Colonic mucosa (tissue), 4 donors: ENCODE measurements at regions not wholly inside any gene's neighbourhood (a gene's known extent, or its start where the extent isn't known, plus 50 kb on each side); places are given as distances from the start of the nearest gene placed in this dataset.

Source experiments
- DNase-seq: peaks from one replicate; pipeline ENCODE4 v3.0.0-alpha.2; 2020
- H3K27ac ChIP-seq: fragments of 200-600 bp; one replicate; pipeline ENCODE4 v1.8.0; 2021
- H3K27me3 ChIP-seq: fragments of 200-600 bp; one replicate; pipeline ENCODE4 v1.8.0; 2021
- H3K36me3 ChIP-seq: fragments of 200-600 bp; one replicate; pipeline ENCODE4 v1.8.0; 2021
- H3K4me1 ChIP-seq: fragments of 200-600 bp; one replicate; pipeline ENCODE4 v1.8.0; 2021; ENCODE audit warnings: mild to moderate bottlenecking
- H3K4me3 ChIP-seq: fragments of 200-600 bp; one replicate; pipeline ENCODE4 v1.8.0; 2021
- H3K9ac ChIP-seq, 2 donors: one replicate each; pipeline ENCODE4 v1.7.0; 2013; ENCODE audit warnings: control low read depth in 2 of 2, low read depth in 2 of 2, low read length in 2 of 2
- H3K9me3 ChIP-seq: fragments of 200-600 bp; one replicate; pipeline ENCODE4 v1.8.0; 2021
- intact Hi-C: fragments of 100-400 bp; cut with DNase I; formaldehyde crosslinking; loops from one replicate; pipeline ENCODE4 v1.14.1; 2022
- TF ChIP-seq, protein P1 (sequence below): fragments of 200-600 bp; IDR thresholded peaks from one replicate; pipeline ENCODE4 v1.8.0; 2022; ENCODE audit warnings: antibody characterized with exemption, mild to moderate bottlenecking
- donor health status: healthy.
- donor health status: DM: no; HTN: no; CAD: no.
- donor health status: DM: no; HTN: no; CAD: no.

DNA sequence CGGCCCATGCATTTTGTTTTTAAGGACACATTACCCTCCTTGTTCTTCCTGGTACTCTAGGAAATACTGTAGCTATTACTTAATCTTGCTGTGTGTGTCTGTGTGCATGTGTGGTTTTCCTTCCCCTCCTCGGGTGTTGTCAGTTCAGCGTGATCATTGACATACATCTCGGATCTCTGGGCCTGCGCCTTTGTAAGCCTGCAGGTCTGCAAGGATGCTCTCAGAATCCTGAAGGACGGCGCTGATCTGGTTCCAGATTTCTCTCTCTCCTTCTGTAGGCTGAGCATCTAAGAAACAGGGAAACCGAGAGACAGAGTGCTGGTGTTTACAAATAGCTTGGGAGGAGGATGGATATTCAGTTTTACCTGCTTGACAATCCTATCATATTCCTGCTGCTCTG is 100.2 kb downstream of the CYRIA start:
- DNase-seq, result no peak
- intact Hi-C loops, result no loop called here
- TF ChIP-seq, protein P1, sequence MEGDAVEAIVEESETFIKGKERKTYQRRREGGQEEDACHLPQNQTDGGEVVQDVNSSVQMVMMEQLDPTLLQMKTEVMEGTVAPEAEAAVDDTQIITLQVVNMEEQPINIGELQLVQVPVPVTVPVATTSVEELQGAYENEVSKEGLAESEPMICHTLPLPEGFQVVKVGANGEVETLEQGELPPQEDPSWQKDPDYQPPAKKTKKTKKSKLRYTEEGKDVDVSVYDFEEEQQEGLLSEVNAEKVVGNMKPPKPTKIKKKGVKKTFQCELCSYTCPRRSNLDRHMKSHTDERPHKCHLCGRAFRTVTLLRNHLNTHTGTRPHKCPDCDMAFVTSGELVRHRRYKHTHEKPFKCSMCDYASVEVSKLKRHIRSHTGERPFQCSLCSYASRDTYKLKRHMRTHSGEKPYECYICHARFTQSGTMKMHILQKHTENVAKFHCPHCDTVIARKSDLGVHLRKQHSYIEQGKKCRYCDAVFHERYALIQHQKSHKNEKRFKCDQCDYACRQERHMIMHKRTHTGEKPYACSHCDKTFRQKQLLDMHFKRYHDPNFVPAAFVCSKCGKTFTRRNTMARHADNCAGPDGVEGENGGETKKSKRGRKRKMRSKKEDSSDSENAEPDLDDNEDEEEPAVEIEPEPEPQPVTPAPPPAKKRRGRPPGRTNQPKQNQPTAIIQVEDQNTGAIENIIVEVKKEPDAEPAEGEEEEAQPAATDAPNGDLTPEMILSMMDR, result no peak
- H3K9ac ChIP-seq, result no peak overlapping the region
- no peaks in the 10 kb centered on the region for H3K9me3 ChIP-seq
- no peak overlapping the region for H3K4me3 ChIP-seq
- no peaks in the 10 kb centered on the region for H3K36me3 ChIP-seq
- no peaks in the 10 kb centered on the region for H3K4me1 ChIP-seq
- H3K27ac ChIP-seq, result no peak overlapping the region
- H3K27me3 ChIP-seq, result no peaks in the 10 kb centered on the region

DNA sequence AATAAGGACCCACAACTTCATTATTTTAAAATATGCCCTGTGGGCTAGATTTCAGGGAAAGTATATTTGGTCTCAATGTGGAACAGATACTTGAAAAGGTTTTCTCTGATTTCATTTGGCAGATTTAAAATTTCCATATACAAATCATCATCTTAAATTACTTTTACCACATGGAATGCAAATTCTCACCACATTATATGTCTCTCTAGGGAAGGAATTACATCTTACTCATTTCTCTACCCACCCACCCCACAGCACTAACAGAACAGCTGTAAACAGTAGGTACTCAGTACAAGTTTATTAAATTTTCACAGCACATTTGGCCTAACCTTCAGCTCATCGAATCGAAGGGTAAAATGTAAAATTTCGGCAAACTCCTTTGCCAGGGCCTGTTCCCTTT is 104.0 kb downstream of the CYRIA start:
- intact Hi-C loops, result no loop called here
- Histone ChIP-seq H3K9me3 (no peaks in the 10 kb centered on the region), H3K4me1 (no peaks in the 10 kb centered on the region), H3K27me3 (no peaks in the 10 kb centered on the region), H3K4me3 (no peak overlapping the region), H3K9ac (no peak overlapping the region), H3K27ac (no peak overlapping the region), H3K36me3 (no peaks in the 10 kb centered on the region)
- TF ChIP-seq, protein P1, result no peak
- no peak for DNase-seq

DNA sequence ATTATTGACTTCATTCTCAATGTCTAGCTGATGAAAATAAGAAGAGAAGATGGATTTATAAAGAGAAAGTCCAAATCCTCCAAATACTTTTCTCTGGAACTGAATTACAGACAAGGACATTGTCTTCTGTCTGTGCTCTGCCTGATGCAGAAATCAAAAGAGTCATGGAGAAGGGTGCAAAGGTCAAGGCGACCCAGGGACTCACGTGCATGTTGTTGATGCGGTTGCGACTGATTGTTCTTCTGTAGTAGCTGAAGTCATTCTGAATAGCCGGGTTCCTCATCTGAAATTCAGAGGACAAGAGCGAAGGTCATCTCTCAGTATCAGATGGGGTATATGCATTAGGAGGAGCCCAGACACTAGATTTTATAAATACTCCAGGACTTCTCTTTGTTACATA is 104.4 kb downstream of the CYRIA start:
- H3K36me3 ChIP-seq, result no peaks in the 10 kb centered on the region

DNA sequence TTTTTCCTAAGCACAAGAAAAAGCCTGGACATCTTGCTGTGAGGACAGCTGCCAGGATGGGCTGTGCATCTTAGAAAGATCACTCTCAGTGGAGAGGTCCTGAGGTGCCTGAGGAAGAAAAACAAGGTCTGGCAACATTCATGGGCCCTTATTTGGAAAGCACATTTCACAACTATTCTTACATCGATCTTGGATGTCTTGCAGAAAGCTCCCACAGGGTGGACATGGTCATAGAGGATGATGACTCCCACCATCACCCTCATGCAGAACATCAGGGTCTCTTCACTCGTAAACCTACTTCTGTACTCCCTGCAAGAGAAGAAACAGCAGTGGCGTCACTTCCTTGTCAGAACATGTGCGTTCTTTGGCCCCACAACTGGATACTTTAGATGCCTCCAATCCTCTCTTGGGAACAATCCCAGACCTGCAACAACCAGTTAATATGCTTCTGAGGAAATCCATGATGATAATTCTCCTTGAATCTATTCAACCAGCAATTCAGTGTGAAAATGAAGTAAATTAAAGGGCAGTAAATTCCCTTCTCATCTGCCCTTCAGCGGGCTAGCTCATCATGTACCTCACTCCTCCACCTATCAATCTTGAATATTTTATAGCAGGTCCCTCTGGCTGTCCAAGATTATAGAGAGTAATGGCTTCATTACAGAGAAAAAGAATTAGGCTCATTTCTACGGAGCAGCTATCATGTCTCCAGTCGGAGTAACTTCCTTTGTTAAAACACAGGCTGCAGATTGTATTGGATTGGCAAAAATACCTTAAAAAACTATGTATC is 106.2 kb downstream of the CYRIA start:
- intact Hi-C loops, result loop anchor here (10.0 kb wide), 1 partner anchor 195 kb away; no protein-coding TSS in a partner anchor
- H3K4me1 ChIP-seq, result no peaks in the 10 kb centered on the region
- TF ChIP-seq, protein P1, result no peak
- no peak overlapping the region for H3K27ac ChIP-seq
- H3K9ac ChIP-seq, result no peak overlapping the region
- H3K4me3 ChIP-seq, result no peak overlapping the region
- H3K36me3 ChIP-seq, result no peaks in the 10 kb centered on the region
- no peak for DNase-seq
- no peaks in the 10 kb centered on the region for H3K9me3 ChIP-seq
- no peaks in the 10 kb centered on the region for H3K27me3 ChIP-seq

More for the DNA sequence above, 104.4 kb downstream of the CYRIA start:
- TF ChIP-seq, protein P1, result no peak
- H3K9me3 ChIP-seq, result no peaks in the 10 kb centered on the region
- no peaks in the 10 kb centered on the region for H3K27me3 ChIP-seq
- no peak overlapping the region for H3K27ac ChIP-seq
- no peak overlapping the region for H3K4me3 ChIP-seq
- intact Hi-C loops, result no loop called here
- no peak for DNase-seq
- H3K9ac ChIP-seq, result no peak overlapping the region
- H3K4me1 ChIP-seq, result no peaks in the 10 kb centered on the region

DNA sequence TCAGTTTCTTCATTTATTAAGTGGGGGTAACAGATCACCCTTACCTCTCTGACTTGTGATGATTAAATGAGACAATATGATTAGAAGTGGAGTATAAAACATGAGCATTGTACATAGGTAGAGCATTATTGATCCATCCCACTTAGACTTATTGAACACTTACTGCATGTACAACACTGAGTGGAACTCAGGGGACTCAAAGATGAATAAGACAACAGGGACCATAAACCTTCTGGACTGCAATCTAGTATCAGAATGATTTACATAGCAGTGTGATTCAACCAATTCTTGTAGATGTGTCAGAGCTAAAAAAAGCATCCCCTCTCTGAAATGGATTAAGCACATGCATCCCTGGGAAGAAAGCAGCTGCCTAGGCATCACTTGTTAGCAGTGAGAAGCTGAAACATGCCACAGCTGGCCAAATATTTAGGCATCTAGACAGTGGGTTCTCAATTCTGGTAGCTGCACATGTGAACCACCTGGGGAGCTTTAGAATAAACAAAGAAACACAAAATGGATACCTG is 111.5 kb downstream of the CYRIA start:
- Histone ChIP-seq H3K4me3 (no peak overlapping the region), H3K27me3 (no peaks in the 10 kb centered on the region), H3K27ac (no peak overlapping the region), H3K9me3 (no peaks in the 10 kb centered on the region), H3K36me3 (no peaks in the 10 kb centered on the region), H3K9ac (no peak overlapping the region), H3K4me1 (no peaks in the 10 kb centered on the region)
- intact Hi-C loops, result loop anchor here (10.0 kb wide), 1 partner anchor 201 kb away; no protein-coding TSS in a partner anchor
- DNase-seq, result no peak
- TF ChIP-seq, protein P1, result no peak
